ENCODE measurements at regions not wholly inside any gene's neighbourhood (a gene's known extent, or its start where the extent isn't known, plus 50 kb on each side); places are given as distances from the start of the nearest gene placed in this dataset.

DNA sequence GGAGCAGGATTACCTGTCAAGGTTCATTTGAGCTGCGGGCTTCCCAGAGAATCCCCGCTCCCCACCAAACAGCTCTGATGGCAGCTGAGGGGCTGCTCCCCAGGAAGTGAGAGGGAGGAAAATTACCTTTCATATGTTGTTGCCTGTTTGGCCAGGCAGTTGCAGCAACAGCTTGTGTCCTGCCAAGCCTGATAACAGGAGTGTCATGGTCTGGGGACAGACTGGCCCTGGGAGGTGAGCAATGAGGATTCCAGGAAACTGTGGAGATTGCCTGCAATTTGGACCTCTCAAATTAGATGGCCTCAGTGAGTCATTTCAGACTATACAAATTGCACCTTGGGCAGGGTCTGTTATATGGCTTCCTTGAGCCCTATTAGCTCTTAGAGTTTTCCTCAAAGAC is 189.3 kb downstream of the PTPRU start:
- H3K4me3 ChIP-seq (ENCODE audit: low read depth, low read length), result no peak overlapping the region
- TF ChIP-seq, protein P1, sequence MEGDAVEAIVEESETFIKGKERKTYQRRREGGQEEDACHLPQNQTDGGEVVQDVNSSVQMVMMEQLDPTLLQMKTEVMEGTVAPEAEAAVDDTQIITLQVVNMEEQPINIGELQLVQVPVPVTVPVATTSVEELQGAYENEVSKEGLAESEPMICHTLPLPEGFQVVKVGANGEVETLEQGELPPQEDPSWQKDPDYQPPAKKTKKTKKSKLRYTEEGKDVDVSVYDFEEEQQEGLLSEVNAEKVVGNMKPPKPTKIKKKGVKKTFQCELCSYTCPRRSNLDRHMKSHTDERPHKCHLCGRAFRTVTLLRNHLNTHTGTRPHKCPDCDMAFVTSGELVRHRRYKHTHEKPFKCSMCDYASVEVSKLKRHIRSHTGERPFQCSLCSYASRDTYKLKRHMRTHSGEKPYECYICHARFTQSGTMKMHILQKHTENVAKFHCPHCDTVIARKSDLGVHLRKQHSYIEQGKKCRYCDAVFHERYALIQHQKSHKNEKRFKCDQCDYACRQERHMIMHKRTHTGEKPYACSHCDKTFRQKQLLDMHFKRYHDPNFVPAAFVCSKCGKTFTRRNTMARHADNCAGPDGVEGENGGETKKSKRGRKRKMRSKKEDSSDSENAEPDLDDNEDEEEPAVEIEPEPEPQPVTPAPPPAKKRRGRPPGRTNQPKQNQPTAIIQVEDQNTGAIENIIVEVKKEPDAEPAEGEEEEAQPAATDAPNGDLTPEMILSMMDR (IDR thresholded peaks at IDR 0.05; ENCODE audit: borderline replicate concordance, insufficient read depth, low read depth, low read length), result no peak

DNA sequence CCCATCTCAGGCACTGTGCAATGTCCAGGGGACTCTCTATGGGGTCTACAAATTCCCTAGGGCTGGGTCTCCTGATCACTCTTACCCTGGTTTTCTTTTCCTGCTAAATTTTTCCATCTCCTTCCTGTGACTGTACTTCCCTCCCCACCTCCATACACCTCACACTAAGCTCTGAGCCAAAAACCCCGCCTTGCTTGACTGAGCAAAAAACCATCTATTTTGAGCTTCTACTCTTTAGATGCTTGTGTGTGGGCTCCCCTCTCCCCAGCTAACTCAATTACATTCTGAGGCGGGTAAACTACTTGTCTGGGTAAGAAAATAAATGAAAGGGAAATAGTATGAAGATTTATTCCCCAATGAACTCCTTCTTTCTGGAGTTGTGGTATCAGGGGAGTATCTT is 187.9 kb downstream of the PTPRU start:
- no peak overlapping the region for H3K4me3 ChIP-seq (ENCODE audit: low read depth, low read length)
- TF ChIP-seq, protein P1 (IDR thresholded peaks at IDR 0.05; ENCODE audit: borderline replicate concordance, insufficient read depth, low read depth, low read length), result no peak

GRCh38 chr1:29420202-29420601 is 183.9 kb downstream of the PTPRU start:
- TF ChIP-seq, protein P1 (IDR thresholded peaks at IDR 0.05; ENCODE audit: borderline replicate concordance, insufficient read depth, low read depth, low read length), result no peak
- H3K4me3 ChIP-seq (ENCODE audit: low read depth, low read length), result no peak overlapping the region

DNA sequence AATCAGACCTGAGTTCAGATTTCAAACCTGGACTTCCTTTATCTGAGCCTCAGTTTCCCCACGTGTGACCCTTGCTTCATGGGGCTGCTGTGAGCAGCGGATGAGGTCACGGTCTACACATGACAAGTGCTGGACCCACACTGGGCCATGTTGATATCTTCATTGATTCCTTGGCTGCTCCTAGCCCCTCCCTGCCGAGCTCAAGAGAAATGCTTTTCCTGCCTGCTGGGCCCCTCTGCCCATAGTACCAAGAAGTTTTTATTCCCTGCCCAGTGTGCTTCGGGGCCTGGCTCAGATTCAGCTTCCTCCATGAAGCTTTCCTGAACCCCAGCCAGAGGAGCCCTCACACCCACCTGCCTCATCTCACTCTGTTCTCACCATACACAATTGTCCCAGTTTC is 181.6 kb downstream of the PTPRU start:
- TF ChIP-seq, protein P1 (IDR thresholded peaks at IDR 0.05; ENCODE audit: borderline replicate concordance, insufficient read depth, low read depth, low read length), result no peak
- no peak overlapping the region for H3K4me3 ChIP-seq (ENCODE audit: low read depth, low read length)

- TF ChIP-seq, protein P1 (IDR thresholded peaks at IDR 0.05; ENCODE audit: borderline replicate concordance, insufficient read depth, low read depth, low read length), result no peak
- no peak overlapping the region for H3K4me3 ChIP-seq (ENCODE audit: low read depth, low read length)
Observed at GRCh38 chr1:29417147-29417858, 181.0 kb downstream of the PTPRU start.

GRCh38 chr1:29416267-29417146 is 180.2 kb downstream of the PTPRU start:
- TF ChIP-seq, protein P1 (IDR thresholded peaks at IDR 0.05; ENCODE audit: borderline replicate concordance, insufficient read depth, low read depth, low read length), result no peak
- no peak overlapping the region for H3K4me3 ChIP-seq (ENCODE audit: low read depth, low read length)

All from GM12875 (cell line).